HEK293 (cell line): ENCODE measurements at regions not wholly inside any gene's neighbourhood (a gene's known extent, or its start where the extent isn't known, plus 50 kb on each side); places are given as distances from the start of the nearest gene placed in this dataset.

Experiments used
- CTCF ChIA-PET: fragments of 350-600 bp; formaldehyde crosslinking; extraction: SDS; loops from one replicate; lab custom pipeline; 2021; ENCODE audit warnings: antibody characterized with exemption; lab: Yijun Ruan, JAX
- POLR2A ChIA-PET: fragments of 300-600 bp; formaldehyde crosslinking; extraction: SDS; loops from one replicate; lab custom pipeline; 2020; ENCODE audit warnings: antibody characterized with exemption, inconsistent platforms; lab: Yijun Ruan, JAX
- H3K27ac ChIP-seq: fragments of 200-500 bp; sonication (Bioruptor generic); 2 replicates; pipeline ENCODE4 v1.5.1; 2014; ENCODE audit warnings: low read depth, low read length, control low read depth, inconsistent platforms; ENCODE audit errors: extremely low read depth
- H3K36me3 ChIP-seq, 2 experiments: fragments of 200-500 bp in 1 of 2; sonication (Bioruptor generic) in 1 of 2; 1 replicate in 1 of 2; 2 replicates in 1 of 2; pipeline ENCODE4 v1.5.1; 2014 to 2017; ENCODE audit warnings: inconsistent platforms in 2 of 2, low read length in 2 of 2; ENCODE audit not compliant: control insufficient read depth in 2 of 2, insufficient read depth in 1 of 2
- H3K4me1 ChIP-seq: fragments of 200-500 bp; sonication (Bioruptor generic); 2 replicates; pipeline ENCODE4 v1.5.1; 2014; ENCODE audit warnings: mild to moderate bottlenecking, low read length, inconsistent platforms; ENCODE audit not compliant: control insufficient read depth, insufficient read depth
- H3K4me3 ChIP-seq: 2 replicates; pipeline ENCODE4 v1.5.1; 2011; ENCODE audit warnings: low read depth, mild to moderate bottlenecking, control low read depth, low read length, moderate library complexity
- H3K9me3 ChIP-seq: fragments of 200-500 bp; sonication (Bioruptor generic); 2 replicates; pipeline ENCODE4 v1.5.1; 2014; ENCODE audit warnings: low read depth, low read length, inconsistent platforms; ENCODE audit not compliant: control insufficient read depth, insufficient read depth
- BCL11A ChIP-seq: fragments of 450-650 bp; formaldehyde crosslinking; IDR thresholded peaks from 2 replicates; pipeline ENCODE4 v1.5.1; 2016; ENCODE audit warnings: low read depth, missing biosample characterization, missing genetic modification characterization
- FEZF1 ChIP-seq: fragments of 450-650 bp; formaldehyde crosslinking; IDR thresholded peaks from 2 replicates; pipeline ENCODE4 v1.5.1; 2016; ENCODE audit warnings: missing biosample characterization, missing genetic modification characterization
- PRDM1 ChIP-seq: fragments of 450-650 bp; formaldehyde crosslinking; IDR thresholded peaks from 2 replicates; pipeline ENCODE4; 2016; ENCODE audit warnings: missing biosample characterization, missing genetic modification characterization
- REPIN1 ChIP-seq: fragments of 450-650 bp; formaldehyde crosslinking; IDR thresholded peaks from 2 replicates; pipeline ENCODE4 v1.5.1; 2017; ENCODE audit warnings: missing biosample characterization, missing genetic modification characterization, low read depth
- SETDB1 ChIP-seq: IDR thresholded peaks from one replicate; pipeline ENCODE4 v1.6.1; 2017; ENCODE audit warnings: mild to moderate bottlenecking, low read length, moderate library complexity, mixed read lengths; ENCODE audit not compliant: insufficient read length
- TCF7L2 ChIP-seq: IDR thresholded peaks from 2 replicates; pipeline ENCODE4 v1.6.1; 2011; ENCODE audit warnings: low read depth, mild to moderate bottlenecking, inconsistent platforms, low read length, moderate library complexity, borderline replicate concordance
- TRIM28 ChIP-seq: IDR thresholded peaks from 2 replicates; pipeline ENCODE4 v1.6.1; 2011; ENCODE audit warnings: low read length, control low read depth, borderline replicate concordance
- ZBTB10 ChIP-seq: fragments of 450-650 bp; formaldehyde crosslinking; IDR thresholded peaks from 2 replicates; pipeline ENCODE4 v1.5.1; 2016; ENCODE audit warnings: missing biosample characterization, missing genetic modification characterization
- ZNF140 ChIP-seq: fragments of 450-650 bp; formaldehyde crosslinking; IDR thresholded peaks from 2 replicates; pipeline ENCODE4 v1.5.1; 2016; ENCODE audit warnings: missing biosample characterization, missing genetic modification characterization
- ZNF394 ChIP-seq: fragments of 450-650 bp; formaldehyde crosslinking; IDR thresholded peaks from 2 replicates; pipeline ENCODE4 v1.5.1; 2016; ENCODE audit warnings: missing biosample characterization, missing genetic modification characterization, mild to moderate bottlenecking, moderate library complexity, borderline replicate concordance
- ZNF473 ChIP-seq: fragments of 450-650 bp; formaldehyde crosslinking; IDR thresholded peaks from 2 replicates; pipeline ENCODE4 v1.5.1; 2017; ENCODE audit warnings: missing biosample characterization, missing genetic modification characterization
- ZNF600 ChIP-seq: fragments of 450-650 bp; formaldehyde crosslinking; IDR thresholded peaks from 2 replicates; pipeline ENCODE4 v1.5.1; 2016; ENCODE audit warnings: missing biosample characterization, missing genetic modification characterization
- ZNF658 ChIP-seq: fragments of 450-650 bp; formaldehyde crosslinking; IDR thresholded peaks from 2 replicates; pipeline ENCODE4; 2016; ENCODE audit warnings: missing biosample characterization, missing genetic modification characterization
- ZNF677 ChIP-seq: fragments of 450-650 bp; IDR thresholded peaks from 2 replicates; pipeline ENCODE4 v1.5.0; 2018; ENCODE audit warnings: missing biosample characterization, mild to moderate bottlenecking, missing genetic modification characterization, moderate library complexity
- ZNF776 ChIP-seq: fragments of 450-650 bp; formaldehyde crosslinking; IDR thresholded peaks from 2 replicates; pipeline ENCODE4 v1.5.0; 2017; ENCODE audit warnings: missing biosample characterization, missing genetic modification characterization, borderline replicate concordance
- ZNF792 ChIP-seq: fragments of 450-650 bp; formaldehyde crosslinking; IDR thresholded peaks from 2 replicates; pipeline ENCODE4 v1.5.1; 2016; ENCODE audit warnings: missing biosample characterization, missing genetic modification characterization
- ZSCAN4 ChIP-seq: fragments of 450-650 bp; formaldehyde crosslinking; IDR thresholded peaks from 2 replicates; pipeline ENCODE4 v1.5.1; 2017; ENCODE audit warnings: missing biosample characterization, missing genetic modification characterization
- ZSCAN5A ChIP-seq: fragments of 450-650 bp; formaldehyde crosslinking; IDR thresholded peaks from 2 replicates; pipeline ENCODE4 v1.5.1; 2016; ENCODE audit warnings: missing biosample characterization, missing genetic modification characterization

DNA sequence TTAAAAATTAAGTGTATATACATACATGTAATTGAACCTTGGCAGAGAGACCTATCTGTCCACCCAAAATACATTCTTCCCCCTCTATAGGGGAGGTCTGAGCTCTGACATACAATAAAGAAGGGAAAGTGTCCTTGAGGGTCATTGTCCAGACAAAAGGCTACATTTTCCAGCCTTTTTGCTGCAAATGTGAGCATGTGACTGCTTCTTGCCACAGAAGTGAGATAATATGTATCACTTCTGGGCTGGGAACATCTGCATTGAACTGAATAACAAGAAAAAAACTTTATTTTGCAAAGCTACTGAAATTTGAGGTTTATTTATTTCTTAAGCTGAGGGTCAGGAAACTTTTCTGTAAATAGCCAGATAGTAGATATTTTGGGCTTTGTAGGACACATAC lies 131.3 kb downstream of the TBC1D30 start:
- CTCF ChIA-PET = interaction anchor here (0.7 kb wide), 1 partner anchor 787 kb away, joined by 3 read pairs; no protein-coding TSS in a partner anchor
- no peak overlapping the region for H3K4me3 ChIP-seq
- no peak for TF ChIP-seq PRDM1
- TF ChIP-seq ZNF677 (tag by site-specific recombination) = no peak
- no peak for TF ChIP-seq ZNF140 (tag by site-specific recombination)
- TF ChIP-seq ZNF473 (tag by site-specific recombination) = no peak
- no peak for TF ChIP-seq ZNF600 (tag by site-specific recombination)
- POLR2A ChIA-PET = no interaction called here
- no peaks in the 10 kb centered on the region for H3K36me3 ChIP-seq
- H3K4me1 ChIP-seq = no peaks in the 10 kb centered on the region
- H3K9me3 ChIP-seq = no peaks in the 10 kb centered on the region
- H3K27ac ChIP-seq = no peak overlapping the region

GRCh38 chr12:64965920-64966319 lies 141.5 kb downstream of the TBC1D30 start:
- Histone ChIP-seq H3K9me3 (no peaks in the 10 kb centered on the region), H3K27ac (no peak overlapping the region), H3K4me1 (no peaks in the 10 kb centered on the region), H3K4me3 (no peak overlapping the region), H3K36me3 (no peaks in the 10 kb centered on the region)
- CTCF ChIA-PET = no interaction called here
- POLR2A ChIA-PET = no interaction called here
- no peak for TF ChIP-seq ZSCAN4 (tag by site-specific recombination)
- no peak for TF ChIP-seq FEZF1 (tag by site-specific recombination)
- no peak for TF ChIP-seq REPIN1 (tag by site-specific recombination)
- no peak for TF ChIP-seq BCL11A (tag by site-specific recombination)
- no peak for TF ChIP-seq ZNF394 (tag by site-specific recombination)
- TF ChIP-seq TCF7L2 = no peak
- no peak for TF ChIP-seq ZNF776 (tag by site-specific recombination)
- no peak for TF ChIP-seq SETDB1
- no peak for TF ChIP-seq ZSCAN5A
- no peak for TF ChIP-seq ZNF792
- TF ChIP-seq ZNF658 (tag by site-specific recombination) = no peak
- TF ChIP-seq ZBTB10 = no peak
- TF ChIP-seq TRIM28 = no peak
